ENCODE measurements at regions not wholly inside any gene's neighbourhood (a gene's known extent, or its start where the extent isn't known, plus 50 kb on each side); places are given as distances from the start of the nearest gene placed in this dataset.

GRCh38 chr15:57769266-57769665, 62.8 kb downstream of the POLR2M start (continued):
- no peak for TF ChIP-seq CTCF (tag by site-specific recombination; IDR thresholded peaks at IDR 0.05)

GRCh38 chr15:57770495-57770894, 64.0 kb downstream of the POLR2M start:
- ChIA-PET CTCF (interaction anchor here (0.9 kb wide), 1 partner anchor 90 kb away, joined by 3 read pairs; no protein-coding TSS in a partner anchor), POLR2A (no interaction called here)
- H3K36me3 ChIP-seq (ENCODE audit: control insufficient read depth in 2 of 2, insufficient read depth in 1 of 2, low read length in 2 of 2) = no peaks in the 10 kb centered on the region
- H3K9me3 ChIP-seq (ENCODE audit: control insufficient read depth, insufficient read depth, low read depth, low read length) = no peaks in the 10 kb centered on the region
- no peak overlapping the region for H3K27ac ChIP-seq (ENCODE audit: extremely low read depth, low read depth, low read length)
- H3K4me1 ChIP-seq (ENCODE audit: control insufficient read depth, insufficient read depth, low read length) = no peaks in the 10 kb centered on the region
- TF ChIP-seq AEBP2 (tag by site-specific recombination; IDR thresholded peaks at IDR 0.05; ENCODE audit: borderline replicate concordance) = no peak
- TF ChIP-seq ZNF112 (tag by site-specific recombination; IDR thresholded peaks at IDR 0.05) = no peak
- no peak for TF ChIP-seq ZNF610 (tag by site-specific recombination; IDR thresholded peaks at IDR 0.05; ENCODE audit: borderline replicate concordance)
- no peak overlapping the region for H3K4me3 ChIP-seq (ENCODE audit: low read depth, low read length)

- Histone ChIP-seq H3K4me1 (ENCODE audit: control insufficient read depth, insufficient read depth, low read length) (no peaks in the 10 kb centered on the region), H3K36me3 (ENCODE audit: control insufficient read depth in 2 of 2, insufficient read depth in 1 of 2, low read length in 2 of 2) (no peaks in the 10 kb centered on the region), H3K27ac (ENCODE audit: extremely low read depth, low read depth, low read length) (no peak overlapping the region), H3K4me3 (ENCODE audit: low read depth, low read length) (no peak overlapping the region), H3K9me3 (ENCODE audit: control insufficient read depth, insufficient read depth, low read depth, low read length) (no peaks in the 10 kb centered on the region)
- POLR2A ChIA-PET = no interaction called here
- CTCF ChIA-PET = interaction anchor here (0.8 kb wide), 1 partner anchor 89 kb away, joined by 4 read pairs; no protein-coding TSS in a partner anchor
- TF ChIP-seq ZBTB11 (tag by site-specific recombination; conservative IDR thresholded peaks at IDR 0.05; ENCODE audit: low read depth) (no peak), ZNF133 (tag by site-specific recombination; IDR thresholded peaks at IDR 0.05) (no peak), ZNF148 (tag by site-specific recombination; IDR thresholded peaks at IDR 0.05; ENCODE audit: borderline replicate concordance) (no peak), ZNF623 (tag by site-specific recombination; IDR thresholded peaks at IDR 0.05) (no peak), GLI4 (tag by site-specific recombination; IDR thresholded peaks at IDR 0.05) (no peak), ZNF76 (tag by site-specific recombination; IDR thresholded peaks at IDR 0.05; ENCODE audit: borderline replicate concordance, low read depth) (no peak), ZNF174 (tag by site-specific recombination; IDR thresholded peaks at IDR 0.05) (no peak), ZNF184 (tag by site-specific recombination; IDR thresholded peaks at IDR 0.05) (no peak), KLF7 (tag by site-specific recombination; IDR thresholded peaks at IDR 0.05; ENCODE audit: borderline replicate concordance) (no peak), ZNF175 (tag by site-specific recombination; IDR thresholded peaks at IDR 0.05) (no peak), ZNF621 (tag by site-specific recombination; IDR thresholded peaks at IDR 0.05) (no peak), ZBTB6 (tag by site-specific recombination; IDR thresholded peaks at IDR 0.05) (no peak), ZNF654 (tag by site-specific recombination; IDR thresholded peaks at IDR 0.05; ENCODE audit: low read depth) (no peak), ZNF785 (tag by site-specific recombination; IDR thresholded peaks at IDR 0.05) (no peak), ZSCAN23 (tag by site-specific recombination; IDR thresholded peaks at IDR 0.05) (no peak), ZNF10 (tag by site-specific recombination; IDR thresholded peaks at IDR 0.05) (no peak), REPIN1 (tag by site-specific recombination; IDR thresholded peaks at IDR 0.05; ENCODE audit: low read depth) (no peak), ZNF629 (tag by site-specific recombination; IDR thresholded peaks at IDR 0.05) (no peak), ZNF311 (tag by site-specific recombination; IDR thresholded peaks at IDR 0.05; ENCODE audit: borderline replicate concordance) (no peak)
Observed at GRCh38 chr15:57772223-57772957, 65.9 kb downstream of the POLR2M start.

Data from HEK293 (cell line).